Activated CD8-positive, alpha-beta memory T cell treated with anti-CD3 and anti-CD28 coated beads for 48 hours (primary cell): ENCODE measurements at regions not wholly inside any gene's neighbourhood (a gene's known extent, or its start where the extent isn't known, plus 50 kb on each side); places are given as distances from the start of the nearest gene placed in this dataset.

Experiments
- DNase-seq, 3 experiments: peaks; one replicate each; pipeline ENCODE4 v3.0.0-alpha.2; 2020; ENCODE audit warnings: low read depth in 2 of 3, low spot score in 2 of 3

DNA sequence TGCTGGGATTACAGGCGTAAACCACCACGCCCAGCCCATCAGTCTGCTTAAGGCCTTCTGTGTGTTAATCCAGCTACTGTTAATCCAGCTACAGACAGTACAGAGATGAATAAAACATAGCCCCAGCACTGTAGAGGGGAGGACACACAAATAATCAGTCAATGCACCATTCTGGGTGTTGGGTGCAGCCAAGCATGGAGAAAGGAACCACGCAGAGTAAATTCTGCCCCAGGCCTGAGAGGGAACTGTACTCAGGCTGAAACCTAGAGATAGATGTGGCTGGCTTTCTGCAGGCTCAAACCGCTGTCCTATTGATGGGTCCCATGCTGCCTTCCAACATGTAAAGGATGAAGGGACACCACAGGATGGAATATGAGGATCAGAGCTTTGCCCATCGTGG, 136.8 kb upstream of the IGSF21 start:
- no peak for DNase-seq

DNA sequence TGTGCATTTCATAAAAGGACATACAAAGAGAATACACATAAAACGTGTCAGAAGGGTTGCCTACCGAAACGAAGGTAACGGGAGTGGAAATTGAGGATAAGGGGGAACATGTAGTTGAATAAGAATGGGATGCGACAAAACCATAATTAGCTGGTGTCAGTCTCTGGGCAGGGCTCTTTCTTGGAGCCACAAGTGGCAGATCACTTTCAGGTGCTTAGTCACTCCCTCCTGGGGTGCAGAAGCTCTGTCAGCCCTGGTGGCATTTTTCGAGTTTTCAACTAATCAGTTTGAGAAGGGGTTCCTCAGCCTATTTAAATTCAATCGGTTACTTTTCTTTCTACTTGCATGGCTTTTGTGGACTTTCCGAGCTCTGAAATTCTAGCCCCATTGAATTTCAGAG, 133.9 kb upstream of the IGSF21 start:
- no peak for DNase-seq

DNA sequence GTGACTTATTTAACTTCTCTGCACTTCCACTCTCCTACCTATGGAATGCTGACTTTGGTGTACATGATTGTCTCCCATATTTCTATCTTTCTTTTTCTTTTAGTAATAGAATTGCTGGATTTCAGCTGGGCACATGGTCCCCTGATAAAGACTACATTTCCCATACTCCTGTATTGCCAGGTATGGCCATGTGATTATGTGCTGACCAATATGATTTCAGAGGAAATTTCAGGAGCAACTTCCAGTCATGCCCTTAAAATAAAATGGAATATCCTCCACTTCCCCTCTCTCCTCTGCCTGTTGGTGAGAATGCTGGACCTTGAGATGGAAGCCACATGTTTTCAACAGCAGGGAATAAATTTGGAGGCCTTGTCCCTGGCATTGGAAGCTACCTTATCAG, 130.7 kb upstream of the IGSF21 start:
- no peak for DNase-seq

GRCh38 chr1:17978016-17978415, 129.6 kb upstream of the IGSF21 start:
- DNase-seq: no peak

GRCh38 chr1:17979815-17980214, 127.8 kb upstream of the IGSF21 start:
- no peak for DNase-seq

- no peak for DNase-seq
These were observed 125.4 kb upstream of the IGSF21 start for GRCh38 chr1:17982197-17982596.

GRCh38 chr1:17984583-17984982, 123.0 kb upstream of the IGSF21 start:
- peak in 1 of 3 experiments; percentile 1 for DNase-seq

GRCh38 chr1:17986156-17986555, 121.4 kb upstream of the IGSF21 start:
- no peak for DNase-seq

GRCh38 chr1:17990401-17990800, 117.2 kb upstream of the IGSF21 start:
- DNase-seq: no peak

DNA sequence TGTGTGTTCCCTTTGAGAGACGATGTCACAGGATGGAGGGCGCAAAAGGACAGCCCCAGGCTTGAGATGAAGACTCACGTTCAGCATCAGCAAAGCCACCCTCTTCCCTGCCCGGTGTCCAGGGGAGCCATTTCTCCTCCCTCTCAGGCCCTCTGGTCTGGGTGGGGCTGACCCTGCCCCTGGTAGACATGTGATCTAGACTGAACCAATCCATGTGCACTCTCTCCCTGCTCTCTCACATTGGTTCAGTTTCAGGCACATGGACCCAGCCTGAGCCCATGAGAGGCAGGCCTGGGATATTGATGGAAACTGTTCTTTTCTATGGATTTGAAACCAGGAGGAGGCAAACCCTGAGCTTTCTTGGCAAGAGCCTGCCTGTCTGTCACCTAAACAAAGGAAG, 115.6 kb upstream of the IGSF21 start:
- no peak for DNase-seq

DNA sequence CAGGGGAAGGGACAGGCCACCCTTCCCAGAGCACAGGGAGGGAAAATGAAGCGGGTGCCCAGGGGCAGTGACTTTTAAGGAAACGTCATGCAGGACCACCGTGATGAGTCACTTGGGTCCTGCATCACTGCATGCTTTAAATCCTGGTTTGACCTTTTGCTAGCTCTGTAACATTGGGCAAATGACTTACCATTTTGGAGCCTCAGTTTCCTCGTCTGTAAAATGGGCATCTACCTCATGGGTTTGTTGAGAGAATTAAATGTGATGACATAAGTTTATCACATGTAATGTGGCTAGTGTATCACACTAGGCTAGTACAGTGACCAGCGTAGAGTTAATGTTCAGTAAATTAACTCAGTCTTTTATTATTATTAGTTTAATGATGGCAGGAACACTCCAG, 114.8 kb upstream of the IGSF21 start:
- no peak for DNase-seq

GRCh38 chr1:17994046-17994445, 113.6 kb upstream of the IGSF21 start:
- no peak for DNase-seq

GRCh38 chr1:17995480-17995879, 112.1 kb upstream of the IGSF21 start:
- DNase-seq: no peak

- no peak for DNase-seq
These were observed 108.7 kb upstream of the IGSF21 start for GRCh38 chr1:17998889-17999288.

GRCh38 chr1:17999884-18000283, 107.7 kb upstream of the IGSF21 start:
- DNase-seq: no peak

- DNase-seq: no peak
These were observed 105.9 kb upstream of the IGSF21 start for GRCh38 chr1:18001725-18002124.

DNA sequence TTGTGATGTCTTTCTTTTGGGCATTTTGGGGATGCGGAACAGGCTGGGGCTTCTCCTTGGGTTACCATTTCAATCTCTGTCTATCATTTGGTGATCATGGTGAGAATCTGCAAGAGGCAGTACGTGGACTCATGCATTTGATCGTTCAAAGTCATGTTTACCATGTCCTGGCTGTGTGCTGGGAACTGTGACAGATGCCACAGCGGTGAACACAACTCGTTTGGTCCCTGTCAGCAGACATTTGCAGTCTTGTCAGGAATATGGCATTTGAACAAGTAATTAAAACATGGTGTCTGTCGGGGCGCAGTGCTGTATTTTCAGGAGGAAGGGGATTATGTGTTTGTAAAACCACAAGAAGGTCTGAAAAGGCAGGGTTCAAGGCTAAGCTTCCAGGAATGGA, 103.3 kb upstream of the IGSF21 start:
- DNase-seq: no peak

GRCh38 chr1:18005238-18005637, 102.4 kb upstream of the IGSF21 start:
- DNase-seq: no peak

- no peak for DNase-seq
These were observed 100.1 kb upstream of the IGSF21 start for GRCh38 chr1:18007391-18008041.

GRCh38 chr1:18008081-18008480, 99.5 kb upstream of the IGSF21 start:
- no peak for DNase-seq

GRCh38 chr1:18009055-18009454, 98.5 kb upstream of the IGSF21 start:
- DNase-seq: no peak

DNA sequence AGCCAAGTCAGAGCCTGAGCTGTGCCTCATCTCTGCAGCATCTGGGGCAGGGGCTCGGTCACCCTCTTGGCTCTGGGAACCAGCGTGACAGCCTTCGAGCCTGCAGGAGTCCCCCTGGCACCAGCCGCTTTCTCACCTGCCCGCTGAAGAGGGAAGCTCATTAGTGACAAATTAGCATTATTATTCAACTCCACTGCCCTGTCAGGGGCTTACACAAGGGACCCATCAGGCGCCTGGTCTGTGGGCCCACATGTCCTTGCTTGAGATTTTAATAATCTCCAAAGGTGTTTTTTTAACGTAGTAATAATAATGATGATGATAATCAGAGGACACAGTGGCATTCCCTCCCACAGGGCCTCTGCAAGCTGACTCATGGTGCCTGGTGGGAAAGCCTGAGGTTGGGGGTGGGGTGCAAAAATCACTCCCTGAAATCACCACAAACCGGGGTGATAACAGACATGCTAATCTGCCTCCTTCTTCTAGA, 98.1 kb upstream of the IGSF21 start:
- no peak for DNase-seq

GRCh38 chr1:18010408-18010807, 97.2 kb upstream of the IGSF21 start:
- no peak for DNase-seq

GRCh38 chr1:18010945-18011344, 96.7 kb upstream of the IGSF21 start:
- DNase-seq: no peak
